Bronchial epithelial cell (primary cell): ENCODE measurements at regions not wholly inside any gene's neighbourhood (a gene's known extent, or its start where the extent isn't known, plus 50 kb on each side); places are given as distances from the start of the nearest gene placed in this dataset.

ENCODE experiments used
- DNase-seq: peaks from one replicate; pipeline ENCODE4 v3.0.0-alpha.2; 2010; ENCODE audit warnings: low read depth
- FAIRE-seq: peaks from 2 replicates; lab custom pipeline; 2011; peaks lifted over from hg19 to GRCh38; lab: Jason Lieb, UNC
- H3K27me3 ChIP-seq: 2 replicates; pipeline ENCODE4 v1.5.1; 2011; ENCODE audit warnings: low read length; ENCODE audit not compliant: control insufficient read depth, insufficient read depth
- H3K36me3 ChIP-seq: 2 replicates; pipeline ENCODE4 v1.5.1; 2011; ENCODE audit warnings: low read length; ENCODE audit not compliant: control insufficient read depth, insufficient read depth
- H3K4me3 ChIP-seq: 2 replicates; pipeline ENCODE4 v1.5.1; 2011; ENCODE audit warnings: mild to moderate bottlenecking, low read depth, low read length, control low read depth
- TF ChIP-seq, protein P1 (sequence below): IDR thresholded peaks from 2 replicates; pipeline ENCODE4 v1.5.1; 2011; ENCODE audit warnings: mild to moderate bottlenecking, moderate library complexity, low read length, control low read depth, inconsistent platforms; ENCODE audit not compliant: insufficient read depth, severe bottlenecking

DNA sequence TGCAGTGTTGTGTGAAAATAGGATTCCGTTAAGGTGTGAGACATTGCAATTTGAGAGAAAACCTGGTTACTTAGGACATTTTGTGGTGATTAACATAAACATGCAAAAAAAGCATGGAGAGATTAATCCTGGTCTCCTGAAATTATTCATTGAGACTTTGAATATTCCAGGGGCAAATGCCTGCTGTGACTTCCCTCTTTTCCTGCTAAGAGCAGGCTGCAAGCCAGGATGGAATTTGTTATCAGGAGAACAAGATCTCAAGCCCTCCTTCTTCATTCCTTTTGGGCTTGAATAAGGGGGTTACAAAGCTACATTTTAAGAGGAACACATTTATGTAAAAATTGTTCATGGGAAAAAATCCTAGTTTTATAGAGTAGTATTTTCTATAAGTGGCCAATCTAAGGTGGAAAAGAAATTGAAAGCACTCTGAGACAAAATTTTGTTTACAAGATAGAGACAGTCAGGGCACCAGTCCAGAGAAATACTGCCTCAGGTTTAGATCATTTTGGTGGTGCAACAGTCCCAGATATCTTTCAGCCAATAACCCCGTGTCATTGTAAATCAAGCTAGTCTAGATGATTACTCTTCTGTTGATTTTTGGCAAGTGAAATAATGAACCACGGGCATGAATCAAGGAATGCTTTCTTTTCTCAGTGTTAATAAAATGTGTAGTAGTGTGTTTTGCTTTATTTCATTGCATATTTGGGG, 1528.3 kb upstream of the AGA start:
- TF ChIP-seq, protein P1, sequence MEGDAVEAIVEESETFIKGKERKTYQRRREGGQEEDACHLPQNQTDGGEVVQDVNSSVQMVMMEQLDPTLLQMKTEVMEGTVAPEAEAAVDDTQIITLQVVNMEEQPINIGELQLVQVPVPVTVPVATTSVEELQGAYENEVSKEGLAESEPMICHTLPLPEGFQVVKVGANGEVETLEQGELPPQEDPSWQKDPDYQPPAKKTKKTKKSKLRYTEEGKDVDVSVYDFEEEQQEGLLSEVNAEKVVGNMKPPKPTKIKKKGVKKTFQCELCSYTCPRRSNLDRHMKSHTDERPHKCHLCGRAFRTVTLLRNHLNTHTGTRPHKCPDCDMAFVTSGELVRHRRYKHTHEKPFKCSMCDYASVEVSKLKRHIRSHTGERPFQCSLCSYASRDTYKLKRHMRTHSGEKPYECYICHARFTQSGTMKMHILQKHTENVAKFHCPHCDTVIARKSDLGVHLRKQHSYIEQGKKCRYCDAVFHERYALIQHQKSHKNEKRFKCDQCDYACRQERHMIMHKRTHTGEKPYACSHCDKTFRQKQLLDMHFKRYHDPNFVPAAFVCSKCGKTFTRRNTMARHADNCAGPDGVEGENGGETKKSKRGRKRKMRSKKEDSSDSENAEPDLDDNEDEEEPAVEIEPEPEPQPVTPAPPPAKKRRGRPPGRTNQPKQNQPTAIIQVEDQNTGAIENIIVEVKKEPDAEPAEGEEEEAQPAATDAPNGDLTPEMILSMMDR = no peak
- no peak for DNase-seq
- no peak overlapping the region for H3K4me3 ChIP-seq
- no peaks in the 10 kb centered on the region for H3K27me3 ChIP-seq
- no peaks in the 10 kb centered on the region for H3K36me3 ChIP-seq
- FAIRE-seq = no peak

- no peaks in the 10 kb centered on the region for H3K36me3 ChIP-seq
- H3K27me3 ChIP-seq = no peaks in the 10 kb centered on the region
- H3K4me3 ChIP-seq = no peak overlapping the region
- DNase-seq (no peak), FAIRE-seq (no peak)
- TF ChIP-seq, protein P1 = no peak
These were observed 1534.6 kb upstream of the AGA start for GRCh38 chr4:178976861-178977260.

DNA sequence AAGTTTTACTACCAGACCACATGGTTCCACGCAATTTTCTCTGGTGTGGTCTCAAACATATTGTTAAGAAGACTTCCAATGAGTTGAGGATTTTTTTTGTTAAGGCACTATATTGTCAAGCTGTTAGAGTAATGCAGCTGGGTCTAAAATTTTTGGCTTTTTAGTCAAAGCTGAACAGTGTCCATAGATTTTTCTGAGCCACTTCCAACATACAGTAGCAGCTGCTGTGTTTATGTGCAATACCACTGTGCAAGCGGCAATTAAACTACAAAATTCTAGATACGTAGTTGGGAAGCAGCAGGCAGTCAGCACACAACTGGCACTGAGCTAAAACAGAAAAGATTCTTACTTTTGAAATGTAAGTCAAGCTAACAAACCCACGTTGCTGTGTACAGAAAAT, 1551.1 kb upstream of the AGA start:
- H3K27me3 ChIP-seq = no peaks in the 10 kb centered on the region
- no peaks in the 10 kb centered on the region for H3K36me3 ChIP-seq
- no peak for FAIRE-seq
- no peak for DNase-seq
- H3K4me3 ChIP-seq = no peak overlapping the region
- TF ChIP-seq, protein P1 = no peak

DNA sequence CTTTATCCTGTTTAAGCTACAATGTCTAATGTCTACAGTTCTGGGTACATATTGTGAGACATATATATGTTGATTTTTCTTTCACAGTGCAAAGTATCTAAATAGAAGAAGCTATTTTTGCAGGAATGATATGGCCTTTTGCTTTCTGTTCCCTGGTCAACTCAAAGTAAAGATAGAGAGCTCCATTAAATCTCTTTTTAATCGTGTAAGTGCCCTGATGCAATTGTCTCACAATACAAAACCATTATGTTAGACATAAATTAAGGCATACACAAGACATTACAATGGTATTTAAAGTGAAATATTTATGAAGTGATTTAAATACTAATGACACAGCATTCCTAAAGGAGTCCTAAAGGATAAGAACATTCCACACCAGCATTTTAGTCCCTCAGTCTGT, 1559.7 kb upstream of the AGA start:
- H3K36me3 ChIP-seq = no peaks in the 10 kb centered on the region
- H3K4me3 ChIP-seq = no peak overlapping the region
- TF ChIP-seq, protein P1 = no peak
- no peaks in the 10 kb centered on the region for H3K27me3 ChIP-seq
- FAIRE-seq (no peak), DNase-seq (no peak)

GRCh38 chr4:179007755-179008154, 1565.5 kb upstream of the AGA start:
- TF ChIP-seq, protein P1 = no peak
- Histone ChIP-seq H3K27me3 (no peaks in the 10 kb centered on the region), H3K4me3 (no peak overlapping the region), H3K36me3 (no peaks in the 10 kb centered on the region)
- FAIRE-seq (no peak), DNase-seq (no peak)

- H3K4me3 ChIP-seq = no peak overlapping the region
- FAIRE-seq (no peak), DNase-seq (no peak)
- TF ChIP-seq, protein P1 = no peak
- H3K27me3 ChIP-seq = no peaks in the 10 kb centered on the region
- no peaks in the 10 kb centered on the region for H3K36me3 ChIP-seq
These were observed 1575.3 kb upstream of the AGA start for GRCh38 chr4:179017581-179017980.
